GM19025 (cell line): ENCODE measurements at regions not wholly inside any gene's neighbourhood (a gene's known extent, or its start where the extent isn't known, plus 50 kb on each side); places are given as distances from the start of the nearest gene placed in this dataset.

ENCODE experiments used
- ATAC-seq: cut with Tn5 transposase; IDR thresholded peaks from one replicate; pipeline ENCODE4 v1.9.1; 2021; ENCODE audit warnings: mild to moderate bottlenecking, low read depth, moderate library complexity; ENCODE audit not compliant: unreplicated experiment

DNA sequence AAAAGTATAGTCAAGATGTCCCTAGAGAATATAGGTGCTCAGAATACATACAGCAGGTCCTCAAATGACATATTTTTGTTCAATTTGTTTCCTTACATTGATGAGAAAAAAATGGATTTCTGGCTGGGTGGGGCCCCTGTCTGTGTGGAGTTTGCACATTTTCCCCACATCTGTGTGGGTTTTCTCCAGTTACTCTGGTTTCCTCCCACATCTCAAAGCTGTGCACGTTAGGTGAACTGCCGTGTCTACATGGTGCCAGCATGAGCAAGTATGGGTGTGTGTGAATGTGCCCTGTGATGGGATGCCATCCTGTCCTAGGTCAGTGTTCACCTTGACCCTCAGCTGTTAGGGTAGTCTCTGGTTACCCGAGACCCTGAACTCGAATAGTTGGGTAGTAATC is 289.1 kb downstream of the GRIN2B start:
- ATAC-seq = no peak

DNA sequence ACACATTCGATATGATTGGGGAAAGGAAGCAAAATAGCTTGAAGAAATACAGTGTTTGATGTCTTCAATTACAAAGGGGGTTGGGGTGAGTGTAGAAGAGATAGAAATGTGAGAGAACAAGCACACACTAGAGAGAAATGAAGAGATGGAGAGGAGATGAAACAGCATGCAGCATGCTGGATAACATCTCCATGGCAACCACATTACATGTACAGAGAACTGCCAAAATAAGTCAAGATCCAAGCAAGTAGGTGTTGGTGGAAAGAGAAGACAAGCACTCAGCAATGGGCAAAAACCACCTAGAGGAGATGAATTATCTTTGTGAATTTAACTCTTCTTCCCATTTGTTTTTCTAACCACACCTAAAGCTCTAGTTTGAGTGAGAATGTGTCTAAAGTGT is 289.8 kb downstream of the GRIN2B start:
- ATAC-seq = no peak

DNA sequence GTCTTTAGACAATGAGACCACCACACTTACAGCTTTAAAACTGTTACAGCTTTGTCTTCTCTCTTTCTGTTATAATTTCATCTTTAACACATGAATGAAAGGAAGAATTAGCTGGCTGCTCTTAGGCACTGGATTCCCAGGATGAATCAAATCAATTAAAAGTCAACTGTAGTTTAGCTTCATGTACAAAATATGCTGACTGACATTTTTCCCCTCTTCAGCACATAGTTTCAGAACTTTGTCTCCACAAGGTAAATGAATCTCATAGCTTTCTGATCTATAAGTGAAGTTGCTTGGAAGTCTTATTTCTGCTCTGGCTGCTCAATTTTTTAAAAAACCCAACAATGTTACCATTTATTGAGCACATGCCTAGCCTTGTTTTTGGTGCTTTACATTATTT is 293.8 kb downstream of the GRIN2B start:
- ATAC-seq = no peak

DNA sequence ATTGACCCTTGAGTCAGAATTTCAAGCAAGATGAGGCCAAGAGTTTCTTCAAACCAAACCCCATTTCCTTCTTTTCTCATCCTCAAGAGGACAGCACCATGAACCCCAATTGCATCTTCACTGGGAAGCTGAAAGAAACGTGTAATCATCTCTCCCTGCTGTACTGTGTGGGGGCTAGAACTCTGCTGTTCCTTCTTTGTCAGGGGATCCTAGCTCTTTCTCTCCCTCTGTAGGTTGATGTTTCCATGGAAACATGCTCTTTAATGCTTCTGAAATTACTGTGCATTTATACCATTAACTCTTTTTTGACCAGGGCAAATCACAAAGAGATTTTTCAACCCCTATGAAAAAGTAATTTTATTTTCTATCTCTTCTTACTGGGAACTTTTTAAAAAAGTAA is 295.1 kb downstream of the GRIN2B start:
- ATAC-seq = no peak

DNA sequence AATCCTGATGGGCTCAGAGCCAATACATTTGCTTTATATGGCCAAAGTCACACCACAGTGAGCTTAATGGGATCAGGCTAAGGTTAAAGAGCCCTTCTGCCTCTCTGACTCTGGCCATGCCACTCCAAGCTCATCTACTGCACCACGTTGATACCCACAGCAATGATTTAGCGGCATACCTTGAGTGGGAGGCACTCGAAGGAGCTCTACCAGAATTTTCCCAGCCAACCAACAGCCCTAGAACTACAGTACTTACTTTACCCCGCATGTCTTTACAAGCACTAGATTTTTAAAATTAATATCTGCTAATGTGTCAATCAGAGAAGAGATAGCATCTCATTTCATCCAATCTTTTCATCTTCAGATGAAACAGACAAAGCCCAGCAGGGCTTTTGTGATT is 300.5 kb downstream of the GRIN2B start:
- ATAC-seq = no peak

DNA sequence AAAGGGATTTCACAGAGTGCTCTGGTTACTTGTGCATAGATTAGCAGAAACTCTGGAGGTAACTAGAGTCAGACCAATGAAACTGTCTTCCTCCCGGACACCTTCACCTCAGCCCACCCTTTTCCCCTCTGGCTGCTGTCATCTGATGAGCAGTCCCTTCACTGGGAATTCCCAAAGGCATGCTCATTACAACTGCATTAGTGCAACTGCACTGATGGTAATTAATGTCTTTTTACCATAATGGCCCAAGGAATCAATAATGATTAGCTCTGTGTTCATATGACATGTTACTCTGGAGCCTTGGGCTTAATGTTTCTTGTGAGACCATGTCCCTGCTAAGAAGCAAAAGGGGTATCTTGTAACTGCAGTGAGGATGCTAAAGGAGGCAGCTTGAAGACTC is 304.5 kb downstream of the GRIN2B start:
- no peak for ATAC-seq

DNA sequence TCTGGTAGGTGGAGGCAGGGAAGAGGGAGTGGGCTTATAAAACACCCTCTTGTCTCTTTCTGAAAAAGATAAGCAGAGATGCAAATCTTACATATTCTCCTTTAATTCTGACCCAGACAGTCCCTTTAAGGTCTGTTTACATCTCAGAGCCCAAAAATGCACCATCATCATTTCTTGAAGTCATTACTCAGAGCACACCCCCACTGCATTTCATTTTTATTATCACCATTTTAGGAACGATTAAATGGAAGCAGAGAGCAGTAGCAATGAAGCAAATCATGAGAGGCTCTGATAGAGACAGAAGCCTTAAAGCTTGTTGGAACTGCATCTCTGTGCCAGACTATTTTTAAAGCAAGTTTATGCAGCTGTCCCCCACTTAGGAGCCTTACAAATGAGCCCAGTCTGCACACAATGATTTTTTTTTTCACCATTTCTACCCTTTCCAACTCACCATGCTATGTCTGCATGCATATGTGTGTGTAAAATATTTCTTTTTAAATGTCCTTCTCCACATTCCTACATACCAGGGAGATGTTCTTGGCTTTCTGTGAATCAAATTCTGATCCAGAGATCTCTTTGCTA is 311.0 kb downstream of the GRIN2B start:
- no peak for ATAC-seq

DNA sequence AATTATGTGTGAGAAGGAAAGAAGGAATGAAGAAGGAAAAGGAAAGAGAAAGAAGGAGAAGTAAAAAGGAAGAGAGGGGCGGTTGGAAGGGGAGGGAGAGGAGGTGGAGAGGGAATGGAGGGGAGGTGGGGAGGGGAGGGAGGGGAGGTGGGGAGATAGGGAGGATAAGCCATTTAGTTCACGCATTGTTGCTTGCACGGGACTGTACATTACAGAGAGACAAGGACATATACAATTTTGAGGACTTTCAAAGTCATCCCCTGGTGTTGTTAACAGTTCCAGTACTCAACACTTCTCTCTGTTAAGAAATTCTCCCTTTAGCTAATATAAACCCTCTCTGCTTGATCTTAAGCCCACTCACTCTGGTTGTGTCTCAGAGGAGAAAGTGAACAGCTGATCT is 312.5 kb downstream of the GRIN2B start:
- ATAC-seq = no peak

DNA sequence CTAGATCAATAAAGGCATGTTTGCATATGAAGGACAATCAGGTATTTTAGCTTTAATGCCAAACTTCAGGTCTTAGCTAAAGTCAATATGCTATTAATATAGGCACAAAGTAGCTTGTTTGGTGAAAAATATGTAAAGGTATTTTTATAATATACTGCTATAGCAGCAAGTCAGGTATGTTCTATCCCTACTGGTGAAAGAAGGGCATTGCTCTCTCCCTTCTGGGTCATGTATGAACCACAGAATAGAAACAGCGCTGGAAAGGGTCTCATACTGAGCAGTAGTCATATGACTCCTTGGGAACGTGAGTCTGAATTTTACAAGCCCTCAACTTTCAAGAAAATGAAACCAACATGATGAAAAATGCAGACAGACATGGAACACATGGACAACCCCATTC is 314.6 kb downstream of the GRIN2B start:
- no peak for ATAC-seq

DNA sequence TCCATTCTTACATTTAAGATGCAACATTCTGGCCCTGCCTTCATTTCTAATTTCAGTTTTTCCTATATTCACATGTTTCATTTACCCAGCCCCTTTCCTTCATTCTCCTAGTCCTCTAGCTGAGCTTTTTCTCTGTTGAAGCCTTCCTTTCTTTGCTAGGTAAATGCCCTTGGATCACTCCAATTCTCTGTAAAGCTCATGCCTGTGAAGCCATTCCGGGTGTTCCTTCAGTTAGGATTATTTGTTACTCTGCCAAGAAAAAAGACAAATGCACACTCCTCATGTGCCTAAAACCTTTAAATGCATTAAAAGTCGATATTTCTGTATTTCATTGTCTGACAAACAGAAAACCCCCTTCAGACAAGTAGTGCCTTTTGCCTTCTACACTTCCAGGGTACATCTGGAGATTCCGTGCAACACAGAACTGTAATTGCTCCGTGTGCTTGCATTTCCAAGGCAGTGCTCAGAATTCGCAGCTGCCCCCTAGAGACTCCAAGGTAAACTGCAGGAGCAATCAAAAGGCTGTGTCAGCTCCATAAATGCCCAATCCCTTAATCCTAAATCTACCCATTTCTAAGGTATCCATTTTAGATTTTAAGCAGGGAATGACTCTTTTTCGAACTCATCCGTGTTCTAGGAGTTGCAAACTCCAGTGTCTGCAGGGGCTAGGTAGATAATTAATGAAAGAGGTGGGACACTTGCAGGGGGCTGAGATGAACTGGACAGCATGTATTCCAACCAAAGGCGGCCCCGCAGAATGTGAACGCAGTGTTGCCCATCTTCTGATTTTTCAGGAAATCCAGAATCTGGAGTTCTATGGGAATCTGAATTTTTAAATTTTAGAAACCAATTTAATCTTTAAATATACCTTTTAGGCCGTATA is 320.2 kb downstream of the GRIN2B start:
- ATAC-seq = no peak

DNA sequence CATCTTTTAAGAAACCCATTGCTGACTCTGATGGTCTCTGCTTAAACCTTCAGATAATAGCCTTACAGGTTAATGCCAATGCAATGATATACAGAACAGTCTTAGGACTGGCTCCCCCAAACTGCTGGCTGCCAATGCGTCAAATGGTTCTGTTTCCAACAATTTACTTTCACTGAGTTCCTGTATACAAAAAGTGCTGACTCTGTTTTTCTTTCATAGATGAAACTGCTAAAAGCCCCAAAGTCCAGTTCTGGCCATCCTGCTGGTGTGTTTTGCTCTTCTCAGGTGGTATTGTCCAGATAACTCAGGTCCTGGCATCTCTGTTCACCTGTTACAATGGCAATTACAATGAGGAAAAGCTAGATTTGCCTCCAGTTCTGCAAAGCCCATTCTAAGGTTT is 326.9 kb downstream of the GRIN2B start:
- ATAC-seq = no peak

DNA sequence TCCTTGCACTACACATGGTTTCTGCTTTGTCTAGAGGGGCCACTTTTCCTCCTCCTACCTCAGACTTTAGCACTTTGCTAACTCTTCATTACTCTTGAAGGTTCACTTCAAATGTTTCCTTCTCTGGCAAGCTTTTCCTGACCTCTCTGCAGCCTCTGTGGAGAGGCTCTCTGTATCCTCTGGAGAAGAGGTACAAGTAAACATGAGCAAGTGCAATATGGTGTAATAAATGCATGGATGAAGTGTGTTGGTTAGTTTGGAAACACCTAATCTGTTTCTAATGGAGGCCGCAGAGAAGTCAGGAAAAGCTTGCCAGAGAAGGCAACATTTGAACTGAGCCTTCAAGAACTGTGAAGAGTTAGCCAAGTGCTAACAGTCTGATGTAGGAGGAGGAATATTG is 329.3 kb downstream of the GRIN2B start:
- ATAC-seq = no peak

DNA sequence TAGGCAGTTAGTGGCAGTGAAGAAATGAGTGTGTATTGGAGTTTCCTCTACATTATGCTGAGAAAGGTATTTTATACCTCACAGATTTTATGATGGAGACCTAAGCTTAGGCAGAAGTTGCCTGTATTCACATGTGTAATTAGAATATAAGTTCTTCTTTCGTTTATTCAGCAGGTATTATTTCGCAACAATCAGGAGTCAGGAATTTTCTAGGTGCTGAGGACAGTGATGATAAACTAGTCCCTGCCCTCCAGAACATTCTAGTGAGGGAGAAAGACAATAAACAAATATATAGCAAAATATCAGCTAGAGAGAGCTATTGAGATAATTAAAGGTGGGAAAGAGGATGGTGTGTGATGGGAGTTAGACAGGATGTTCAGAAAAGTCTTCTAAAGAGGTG is 345.7 kb downstream of the GRIN2B start:
- ATAC-seq = no peak

DNA sequence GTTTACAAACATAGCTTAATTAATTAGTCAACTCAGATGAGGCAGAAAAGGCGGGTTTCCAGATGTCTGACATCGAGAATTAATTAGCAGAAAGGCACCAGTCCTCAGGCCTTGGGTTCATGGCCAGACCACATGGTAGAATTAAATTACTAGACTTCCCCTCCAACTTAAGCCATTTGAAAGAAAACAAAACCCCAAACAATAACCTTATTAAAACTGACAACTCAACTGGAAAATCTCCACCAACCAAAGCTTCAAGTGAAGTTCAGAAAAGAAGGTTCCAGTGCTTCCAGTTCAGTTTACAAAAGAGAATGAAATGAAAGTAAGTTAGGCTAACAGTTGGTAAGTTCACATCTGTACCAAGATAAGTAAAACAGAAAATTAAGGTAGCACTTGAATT is 349.5 kb downstream of the GRIN2B start:
- no peak for ATAC-seq

DNA sequence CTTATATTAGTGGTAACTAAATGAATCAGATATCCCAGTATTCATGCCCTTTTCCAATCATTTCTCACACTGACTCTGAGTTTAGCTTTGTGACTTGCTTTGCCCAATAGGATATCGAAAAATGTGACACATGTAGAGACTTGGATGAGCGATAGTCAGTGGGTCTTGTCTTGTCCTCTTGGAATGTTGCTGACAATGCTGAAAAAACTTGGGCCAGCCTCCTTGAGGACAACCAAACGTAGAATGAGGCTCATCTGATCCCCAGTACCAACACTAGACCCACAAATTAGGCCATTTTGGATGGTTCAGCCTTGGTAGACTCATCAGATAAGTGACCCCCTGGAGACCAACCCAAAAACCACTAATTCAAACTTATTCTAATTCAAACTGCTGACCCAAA is 351.0 kb downstream of the GRIN2B start:
- ATAC-seq = no peak

DNA sequence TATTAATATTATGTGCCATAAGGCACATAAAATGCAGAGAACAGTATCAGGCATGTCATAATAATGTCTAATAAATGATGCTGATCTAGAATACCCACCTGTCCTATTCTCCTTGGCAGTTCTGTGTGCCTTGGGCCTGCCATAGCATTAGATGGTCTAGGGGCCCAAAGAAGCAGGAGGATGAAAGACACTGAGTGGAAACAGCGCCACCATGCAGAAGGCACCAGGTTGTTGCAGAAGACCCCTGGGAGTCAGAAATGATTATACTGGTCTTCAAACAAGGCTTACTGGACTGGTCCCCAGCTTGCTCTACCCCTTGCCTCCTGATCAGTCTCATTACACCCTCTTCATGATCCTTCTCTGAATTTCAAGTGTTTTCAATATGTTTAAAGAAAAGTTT is 353.3 kb downstream of the GRIN2B start:
- ATAC-seq = no peak

DNA sequence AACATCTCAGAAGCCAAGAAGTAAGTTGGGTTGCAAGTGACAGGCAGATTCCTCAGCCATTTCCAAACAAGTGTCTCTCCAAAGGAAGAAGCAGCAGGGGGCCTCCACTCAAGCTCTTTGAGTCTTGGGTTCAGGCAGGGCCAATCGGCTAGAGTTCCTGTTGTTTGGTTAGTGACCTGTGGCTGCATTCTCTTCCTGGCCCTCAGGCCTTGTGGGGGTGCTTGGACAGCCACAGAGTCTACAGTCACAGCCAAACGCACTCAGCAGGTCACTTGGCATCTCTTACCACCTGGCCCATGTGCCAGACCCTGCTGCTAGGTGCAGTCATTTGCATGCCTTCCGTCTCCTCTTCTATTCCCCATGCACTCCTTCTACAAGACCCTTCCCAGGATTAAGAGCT is 353.9 kb downstream of the GRIN2B start:
- ATAC-seq = no peak

DNA sequence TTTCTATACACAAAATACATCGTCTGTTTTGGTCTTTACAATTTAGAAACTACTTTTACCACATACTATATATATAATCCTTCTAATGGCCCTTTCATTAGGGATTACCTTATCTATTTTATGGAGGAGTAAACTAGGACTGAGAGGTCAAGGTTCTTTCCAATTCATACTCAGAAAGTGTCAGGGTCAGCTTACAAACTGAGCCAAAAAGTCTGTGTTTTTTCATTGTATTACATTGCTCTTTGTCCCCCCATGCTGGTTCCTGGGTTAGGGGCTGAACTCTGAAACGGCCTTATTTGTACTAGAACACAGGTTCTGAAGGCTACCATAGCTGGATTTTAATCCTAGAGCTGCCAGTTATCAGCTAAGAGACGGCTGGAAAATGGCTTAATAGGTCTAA is 368.1 kb downstream of the GRIN2B start:
- no peak for ATAC-seq

DNA sequence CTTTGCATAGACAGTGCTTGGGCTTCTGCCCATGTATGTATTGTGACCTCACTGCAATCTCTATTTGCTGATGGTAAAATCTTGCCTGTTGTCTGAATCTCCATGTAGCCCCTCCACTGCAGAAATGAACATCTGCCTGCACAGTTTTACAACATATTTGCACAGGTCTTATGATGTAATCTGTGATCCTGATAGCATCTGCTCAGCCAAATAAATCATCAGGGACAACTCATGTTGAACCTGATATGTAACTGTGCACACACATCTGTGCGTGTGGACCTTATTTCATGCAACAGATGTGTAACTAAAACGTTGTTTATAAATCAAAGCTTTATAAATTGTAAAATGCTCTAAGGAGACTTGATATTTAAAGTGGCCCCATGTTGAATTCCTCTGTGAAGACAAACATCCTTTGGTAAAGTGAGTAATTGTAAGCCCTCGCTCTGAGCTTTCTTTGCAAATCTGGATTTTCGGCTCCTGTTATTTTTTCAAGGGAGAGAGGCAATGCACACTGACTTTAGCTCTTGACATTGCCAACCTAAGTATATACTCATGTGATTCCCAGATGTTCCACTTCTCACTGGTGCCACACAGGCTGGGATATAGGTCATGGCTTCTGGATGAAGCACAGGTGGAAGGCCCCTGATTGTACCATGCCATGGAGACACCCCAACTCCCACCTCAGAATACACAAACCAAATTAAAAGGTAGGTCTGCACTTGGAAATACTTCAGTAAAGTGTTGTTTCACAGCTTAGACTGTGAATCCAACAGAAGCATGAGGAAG is 371.3 kb downstream of the GRIN2B start:
- ATAC-seq = no peak

DNA sequence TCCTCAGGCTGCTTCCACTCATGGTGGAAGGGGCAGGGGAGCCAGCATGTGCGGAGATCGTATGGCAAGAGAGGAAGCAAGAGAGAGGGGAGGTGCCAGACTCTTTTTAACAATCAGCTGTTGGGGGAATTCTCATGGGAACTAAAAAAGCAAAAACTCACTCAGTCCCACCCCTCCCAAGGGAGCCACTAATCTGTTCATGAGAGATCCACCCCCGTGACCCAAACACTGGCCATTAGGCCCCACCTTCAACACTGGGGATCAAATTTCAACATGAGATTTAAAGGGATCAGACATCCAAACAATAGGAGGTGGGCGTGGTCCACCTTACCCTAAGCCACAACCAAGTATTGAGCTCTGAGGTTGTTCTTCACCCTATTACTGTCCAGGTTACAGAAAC is 375.1 kb downstream of the GRIN2B start:
- no peak for ATAC-seq

DNA sequence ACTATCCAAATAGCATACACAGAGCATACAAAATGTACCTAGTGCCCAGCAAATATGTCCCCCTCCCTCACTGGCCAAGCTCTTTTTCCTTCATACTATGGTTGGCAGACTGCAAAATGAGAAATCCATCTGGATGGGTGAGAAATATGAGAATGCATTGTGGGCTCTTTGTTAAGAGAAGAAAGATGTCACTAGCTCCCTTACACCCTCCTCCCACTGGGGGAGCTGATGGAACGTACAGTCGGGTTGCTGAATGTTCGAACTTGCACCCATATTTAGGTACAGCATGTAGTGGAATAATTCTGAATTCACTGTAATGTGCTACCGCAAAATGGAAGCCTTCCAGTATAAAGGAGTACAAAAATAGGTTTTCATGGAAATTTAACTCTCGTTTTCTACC is 377.4 kb downstream of the GRIN2B start:
- no peak for ATAC-seq

DNA sequence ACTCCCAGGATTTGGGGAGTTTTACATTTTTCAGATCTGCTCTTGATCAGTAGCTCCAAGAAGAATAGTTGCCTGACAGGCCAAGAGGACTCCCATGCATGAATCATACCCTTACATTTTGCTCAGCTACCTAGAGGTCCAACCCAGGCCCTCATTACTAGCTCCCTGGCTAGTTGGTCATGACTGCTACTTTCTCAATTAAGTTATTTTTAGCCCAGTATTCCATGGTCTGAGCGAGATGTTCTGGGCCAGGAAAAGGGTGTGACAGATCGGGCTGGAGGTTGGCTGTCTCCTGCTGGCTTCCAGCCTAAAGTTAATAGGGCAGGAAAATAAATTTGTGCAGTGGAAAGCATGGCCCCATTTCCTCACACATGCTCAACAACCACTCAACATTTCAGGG is 379.2 kb downstream of the GRIN2B start:
- ATAC-seq = no peak
